Activated B cell treated with CpG ODN at 0.5 μM for 24 hours (primary cell): ENCODE measurements at regions not wholly inside any gene's neighbourhood (a gene's known extent, or its start where the extent isn't known, plus 50 kb on each side); places are given as distances from the start of the nearest gene placed in this dataset.

Source experiments
- ATAC-seq: fragments of 200-7000 bp; cut with Tn5 transposase; one replicate; pipeline ENCODE4 v1.10.0; 2021; ENCODE audit warnings: low read depth, mild to moderate bottlenecking, moderate library complexity
- CTCF ChIA-PET: fragments of 350-600 bp; sonication (Branson Sonifier 250); formaldehyde crosslinking; loops from one replicate; lab custom pipeline; 2021; ENCODE audit warnings: antibody characterized with exemption; lab: Charles Lee
- POLR2A ChIA-PET: fragments of 350-600 bp; sonication (Branson Sonifier 250); formaldehyde crosslinking; loops from one replicate; lab custom pipeline; 2021; ENCODE audit warnings: antibody characterized with exemption; lab: Charles Lee
- DNase-seq: peaks from one replicate; pipeline ENCODE4 v3.0.0; 2022
- H3K27ac Mint-ChIP-seq: one replicate; pipeline ENCODE4 v1.8.0; 2020; ENCODE audit warnings: mixed read lengths
- H3K27me3 Mint-ChIP-seq: one replicate; pipeline ENCODE4 v1.8.0; 2021; ENCODE audit warnings: mixed read lengths
- H3K36me3 Mint-ChIP-seq: one replicate; pipeline ENCODE4 v1.8.0; 2021; ENCODE audit warnings: low read depth, mixed read lengths
- H3K4me1 Mint-ChIP-seq: one replicate; pipeline ENCODE4 v1.8.0; 2021; ENCODE audit warnings: mixed read lengths
- H3K4me3 Mint-ChIP-seq: one replicate; pipeline ENCODE4 v1.8.0; 2020; ENCODE audit warnings: mild to moderate bottlenecking, mixed read lengths
- H3K9me3 Mint-ChIP-seq: one replicate; pipeline ENCODE4 v1.8.0; 2020; ENCODE audit warnings: mixed read lengths
- CTCF ChIP-seq: fragments of 200-600 bp; IDR thresholded peaks from one replicate; pipeline ENCODE4 v1.8.0; 2022; ENCODE audit warnings: antibody characterized with exemption, mild to moderate bottlenecking
- intact Hi-C: fragments of 100-400 bp; cut with micrococcal nuclease; formaldehyde crosslinking; loops from one replicate; pipeline ENCODE4 v1.15.1; 2024

DNA sequence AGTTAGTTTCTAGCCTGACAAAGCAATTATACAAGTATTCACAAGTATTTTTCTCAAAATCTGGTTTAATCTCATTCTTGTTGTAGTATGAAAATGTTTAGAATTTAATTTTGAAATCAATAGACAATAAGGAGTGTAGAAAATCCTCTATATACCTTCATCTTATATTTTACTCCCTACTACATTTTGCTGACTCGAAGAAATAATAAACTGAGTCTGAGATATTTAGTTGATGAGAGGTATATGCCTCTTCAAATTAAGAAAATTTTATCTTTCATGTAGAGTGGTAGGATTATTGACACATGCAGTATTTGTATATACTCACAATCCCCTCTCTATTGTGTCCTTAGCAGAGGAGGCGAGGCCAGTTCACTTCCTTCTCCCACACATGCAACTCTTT, 477.7 kb downstream of the MAN2A1 start:
- intact Hi-C loops = no loop called here
- no peak overlapping the region for H3K27ac Mint-ChIP-seq
- ChIA-PET POLR2A (no interaction called here), CTCF (no interaction called here)
- H3K27me3 Mint-ChIP-seq = peaks cover 2% of the 10 kb centered on the region
- H3K9me3 Mint-ChIP-seq = peaks cover 11% of the 10 kb centered on the region
- no peak for TF ChIP-seq CTCF
- H3K4me3 Mint-ChIP-seq = no peak overlapping the region
- H3K4me1 Mint-ChIP-seq = no peaks in the 10 kb centered on the region
- no peaks in the 10 kb centered on the region for H3K36me3 Mint-ChIP-seq
- no peak for DNase-seq
- no peak for ATAC-seq

- Mint-ChIP-seq H3K27ac (no peak overlapping the region), H3K36me3 (no peaks in the 10 kb centered on the region), H3K9me3 (peaks cover 11% of the 10 kb centered on the region), H3K4me1 (no peaks in the 10 kb centered on the region), H3K4me3 (no peak overlapping the region), H3K27me3 (peaks cover 2% of the 10 kb centered on the region)
- POLR2A ChIA-PET = no interaction called here
- ATAC-seq (no peak), DNase-seq (no peak)
- CTCF ChIA-PET = no interaction called here
- TF ChIP-seq CTCF = no peak
- intact Hi-C loops = no loop called here
Observed at GRCh38 chr5:110169461-110169860, 479.7 kb downstream of the MAN2A1 start.

- no peaks in the 10 kb centered on the region for H3K4me1 Mint-ChIP-seq
- H3K36me3 Mint-ChIP-seq = no peaks in the 10 kb centered on the region
- intact Hi-C loops = no loop called here
- ChIA-PET POLR2A (no interaction called here), CTCF (no interaction called here)
- H3K27me3 Mint-ChIP-seq = no peaks in the 10 kb centered on the region
- DNase-seq = no peak
- H3K4me3 Mint-ChIP-seq = no peak overlapping the region
- no peak for TF ChIP-seq CTCF
- ATAC-seq = no peak
- peaks cover 2% of the 10 kb centered on the region for H3K9me3 Mint-ChIP-seq
- H3K27ac Mint-ChIP-seq = no peak overlapping the region
Observed at GRCh38 chr5:110177729-110178128, 488.0 kb downstream of the MAN2A1 start.

- ChIA-PET CTCF (no interaction called here), POLR2A (no interaction called here)
- H3K36me3 Mint-ChIP-seq = no peaks in the 10 kb centered on the region
- no peak overlapping the region for H3K27ac Mint-ChIP-seq
- H3K4me1 Mint-ChIP-seq = no peaks in the 10 kb centered on the region
- TF ChIP-seq CTCF = no peak
- no peak overlapping the region for H3K4me3 Mint-ChIP-seq
- ATAC-seq (no peak), DNase-seq (no peak)
- no peaks in the 10 kb centered on the region for H3K27me3 Mint-ChIP-seq
- intact Hi-C loops = no loop called here
- H3K9me3 Mint-ChIP-seq = peaks cover 2% of the 10 kb centered on the region
Observed at GRCh38 chr5:110179321-110179720, 489.6 kb downstream of the MAN2A1 start.

- Mint-ChIP-seq H3K4me1 (no peaks in the 10 kb centered on the region), H3K27me3 (no peaks in the 10 kb centered on the region), H3K4me3 (no peak overlapping the region), H3K27ac (no peak overlapping the region), H3K9me3 (no peaks in the 10 kb centered on the region), H3K36me3 (no peaks in the 10 kb centered on the region)
- no peak for DNase-seq
- TF ChIP-seq CTCF = no peak
- ATAC-seq = no peak
- POLR2A ChIA-PET = no interaction called here
- intact Hi-C loops = no loop called here
- CTCF ChIA-PET = no interaction called here
Observed at GRCh38 chr5:110194191-110194590, 504.5 kb downstream of the MAN2A1 start.
